Astrocyte (in vitro differentiated cells and primary cell): ENCODE measurements at regions not wholly inside any gene's neighbourhood (a gene's known extent, or its start where the extent isn't known, plus 50 kb on each side); places are given as distances from the start of the nearest gene placed in this dataset.
A peak's percentile ranks its signal among the peaks of the same experiment; 100 is the strongest.

Source experiments
- DNase-seq: peaks from one replicate; pipeline ENCODE4 v3.0.0-alpha.2; 2010; ENCODE audit warnings: low read depth
- FAIRE-seq: peaks from 2 replicates; lab custom pipeline; 2011; peaks lifted over from hg19 to GRCh38; lab: Jason Lieb, UNC
- H2AFZ ChIP-seq: 2 replicates; pipeline ENCODE4 v1.6.0; 2012; ENCODE audit warnings: low read depth, low read length, inconsistent platforms
- H3K27ac ChIP-seq: 2 replicates; pipeline ENCODE4 v1.5.1; 2011; ENCODE audit warnings: low read depth, low read length, inconsistent platforms
- H3K27me3 ChIP-seq: 2 replicates; pipeline ENCODE4 v1.6.0; 2011; ENCODE audit warnings: low read length, inconsistent platforms; ENCODE audit not compliant: insufficient read depth
- H3K36me3 ChIP-seq: 2 replicates; pipeline ENCODE4 v1.5.1; 2011; ENCODE audit warnings: low read length, inconsistent platforms; ENCODE audit not compliant: insufficient read depth
- H3K4me1 ChIP-seq: 2 replicates; pipeline ENCODE4 v1.5.1; 2011; ENCODE audit warnings: low read length, inconsistent platforms; ENCODE audit not compliant: insufficient read depth
- H3K4me2 ChIP-seq: 2 replicates; pipeline ENCODE4 v1.6.0; 2012; ENCODE audit warnings: low read length, inconsistent platforms
- H3K4me3 ChIP-seq: 2 replicates; pipeline ENCODE4 v1.5.1; 2011; ENCODE audit warnings: low read depth, mild to moderate bottlenecking, low read length, inconsistent platforms; ENCODE audit not compliant: insufficient read depth
- H3K79me2 ChIP-seq: 2 replicates; pipeline ENCODE4 v1.6.0; 2012; ENCODE audit warnings: mild to moderate bottlenecking, low read length, inconsistent platforms; ENCODE audit not compliant: insufficient read depth
- H3K9ac ChIP-seq: 2 replicates; pipeline ENCODE4 v1.6.0; 2012; ENCODE audit warnings: mild to moderate bottlenecking, low read length, inconsistent platforms
- H3K9me3 ChIP-seq: 2 replicates; pipeline ENCODE4 v1.5.1; 2012; ENCODE audit warnings: low read depth, mild to moderate bottlenecking, low read length, inconsistent platforms; ENCODE audit not compliant: insufficient read depth
- H4K20me1 ChIP-seq: 2 replicates; pipeline ENCODE4 v1.6.0; 2012; ENCODE audit warnings: low read length, inconsistent platforms; ENCODE audit not compliant: insufficient read depth
- H3K27ac Mint-ChIP-seq: one replicate; pipeline ENCODE4 v1.8.0; 2021; ENCODE audit warnings: mild to moderate bottlenecking, mixed read lengths; ENCODE audit not compliant: unreplicated experiment
- H3K27me3 Mint-ChIP-seq: one replicate; pipeline ENCODE4 v1.8.0; 2021; ENCODE audit warnings: low read depth, mixed read lengths; ENCODE audit not compliant: unreplicated experiment
- H3K36me3 Mint-ChIP-seq: one replicate; pipeline ENCODE4 v1.8.0; 2021; ENCODE audit warnings: low read depth, mixed read lengths; ENCODE audit not compliant: unreplicated experiment
- H3K4me1 Mint-ChIP-seq: one replicate; pipeline ENCODE4 v1.8.0; 2021; ENCODE audit warnings: low read depth, mixed read lengths; ENCODE audit not compliant: unreplicated experiment
- H3K4me3 Mint-ChIP-seq: one replicate; pipeline ENCODE4 v1.8.0; 2021; ENCODE audit warnings: mild to moderate bottlenecking, moderate library complexity, mixed read lengths; ENCODE audit not compliant: unreplicated experiment
- H3K9me3 Mint-ChIP-seq: one replicate; pipeline ENCODE4 v1.8.0; 2021; ENCODE audit warnings: mild to moderate bottlenecking, mixed read lengths; ENCODE audit not compliant: unreplicated experiment
- EZH2 ChIP-seq: IDR thresholded peaks from 2 replicates; pipeline ENCODE4 v1.6.1; 2012; ENCODE audit warnings: mild to moderate bottlenecking, low read length, inconsistent platforms; ENCODE audit not compliant: insufficient read depth
- TF ChIP-seq, protein P1 (sequence below): IDR thresholded peaks from 2 replicates; pipeline ENCODE4 v1.5.1; 2011; ENCODE audit warnings: low read depth, mild to moderate bottlenecking, inconsistent platforms, low read length, moderate library complexity; ENCODE audit not compliant: insufficient read depth

DNA sequence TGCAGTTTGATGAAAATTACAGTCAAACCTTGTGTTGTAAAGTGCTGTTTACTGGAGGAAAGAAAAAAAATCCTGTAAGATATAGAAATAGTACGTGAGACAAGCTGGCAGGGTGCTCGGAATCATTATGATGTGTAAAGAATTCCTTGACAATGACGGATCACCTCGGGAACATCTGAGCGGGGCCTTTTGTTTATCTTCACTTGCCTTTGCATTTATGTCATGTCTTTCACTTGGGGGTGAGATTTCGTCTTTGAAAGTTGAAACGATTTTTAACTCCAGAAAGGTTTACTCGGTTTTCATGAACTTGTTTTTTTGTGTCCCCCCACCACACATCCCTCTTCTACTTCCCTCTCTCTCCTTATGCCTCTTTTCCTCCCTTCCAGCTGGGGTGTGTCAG, 128.3 kb upstream of the VEPH1 start:
- Histone ChIP-seq H3K9me3 (no peaks in the 10 kb centered on the region), H3K9ac (no peak overlapping the region), H3K4me3 (no peak overlapping the region), H3K4me1 (no peaks in the 10 kb centered on the region), H3K36me3 (no peaks in the 10 kb centered on the region), H3K27me3 (peaks cover 3% of the 10 kb centered on the region), H3K4me2 (peak overlapping the region; percentile 40), H2AFZ (no peak overlapping the region), H3K27ac (no peak overlapping the region), H4K20me1 (no peaks in the 10 kb centered on the region), H3K79me2 (no peaks in the 10 kb centered on the region)
- FAIRE-seq, result no peak
- no peak overlapping the region for H3K4me3 Mint-ChIP-seq
- no peak overlapping the region for H3K27ac Mint-ChIP-seq
- DNase-seq, result no peak
- H3K4me1 Mint-ChIP-seq, result no peaks in the 10 kb centered on the region
- TF ChIP-seq EZH2, result no peak
- TF ChIP-seq, protein P1, sequence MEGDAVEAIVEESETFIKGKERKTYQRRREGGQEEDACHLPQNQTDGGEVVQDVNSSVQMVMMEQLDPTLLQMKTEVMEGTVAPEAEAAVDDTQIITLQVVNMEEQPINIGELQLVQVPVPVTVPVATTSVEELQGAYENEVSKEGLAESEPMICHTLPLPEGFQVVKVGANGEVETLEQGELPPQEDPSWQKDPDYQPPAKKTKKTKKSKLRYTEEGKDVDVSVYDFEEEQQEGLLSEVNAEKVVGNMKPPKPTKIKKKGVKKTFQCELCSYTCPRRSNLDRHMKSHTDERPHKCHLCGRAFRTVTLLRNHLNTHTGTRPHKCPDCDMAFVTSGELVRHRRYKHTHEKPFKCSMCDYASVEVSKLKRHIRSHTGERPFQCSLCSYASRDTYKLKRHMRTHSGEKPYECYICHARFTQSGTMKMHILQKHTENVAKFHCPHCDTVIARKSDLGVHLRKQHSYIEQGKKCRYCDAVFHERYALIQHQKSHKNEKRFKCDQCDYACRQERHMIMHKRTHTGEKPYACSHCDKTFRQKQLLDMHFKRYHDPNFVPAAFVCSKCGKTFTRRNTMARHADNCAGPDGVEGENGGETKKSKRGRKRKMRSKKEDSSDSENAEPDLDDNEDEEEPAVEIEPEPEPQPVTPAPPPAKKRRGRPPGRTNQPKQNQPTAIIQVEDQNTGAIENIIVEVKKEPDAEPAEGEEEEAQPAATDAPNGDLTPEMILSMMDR, result no peak
- H3K36me3 Mint-ChIP-seq, result no peaks in the 10 kb centered on the region
- no peaks in the 10 kb centered on the region for H3K9me3 Mint-ChIP-seq
- H3K27me3 Mint-ChIP-seq, result peaks cover 5% of the 10 kb centered on the region

DNA sequence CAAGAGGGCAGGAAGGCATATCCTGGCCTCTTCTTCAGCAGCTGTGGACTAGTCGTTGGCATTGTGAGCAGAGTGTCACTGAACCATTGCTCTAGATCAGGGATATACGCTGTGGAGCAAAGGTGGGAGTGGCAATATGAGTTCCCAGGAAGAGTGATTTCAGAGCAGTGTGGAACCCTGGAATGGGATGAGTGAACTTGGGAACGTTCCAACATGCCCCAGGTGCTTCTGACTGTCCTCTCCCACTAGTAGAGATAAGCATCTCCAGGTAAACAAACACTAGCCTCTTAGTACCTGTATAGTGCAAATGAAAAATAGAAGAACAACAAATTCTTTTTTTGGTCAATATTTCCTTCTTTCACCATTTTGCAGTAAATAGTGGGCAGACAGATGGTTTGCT, 123.6 kb upstream of the VEPH1 start:
- Mint-ChIP-seq H3K27me3 (peaks cover 10% of the 10 kb centered on the region), H3K36me3 (no peaks in the 10 kb centered on the region), H3K9me3 (no peaks in the 10 kb centered on the region), H3K4me1 (no peaks in the 10 kb centered on the region), H3K4me3 (no peak overlapping the region), H3K27ac (no peak overlapping the region)
- DNase-seq (no peak), FAIRE-seq (no peak)
- H2AFZ ChIP-seq, result no peak overlapping the region
- H3K36me3 ChIP-seq, result no peaks in the 10 kb centered on the region
- no peaks in the 10 kb centered on the region for H3K4me1 ChIP-seq
- H3K79me2 ChIP-seq, result no peaks in the 10 kb centered on the region
- no peaks in the 10 kb centered on the region for H3K27me3 ChIP-seq
- no peak overlapping the region for H3K4me3 ChIP-seq
- no peak overlapping the region for H3K27ac ChIP-seq
- no peaks in the 10 kb centered on the region for H4K20me1 ChIP-seq
- H3K9me3 ChIP-seq, result no peaks in the 10 kb centered on the region
- H3K4me2 ChIP-seq, result no peak overlapping the region
- H3K9ac ChIP-seq, result no peak overlapping the region
- no peak for TF ChIP-seq EZH2
- TF ChIP-seq, protein P1, result no peak

DNA sequence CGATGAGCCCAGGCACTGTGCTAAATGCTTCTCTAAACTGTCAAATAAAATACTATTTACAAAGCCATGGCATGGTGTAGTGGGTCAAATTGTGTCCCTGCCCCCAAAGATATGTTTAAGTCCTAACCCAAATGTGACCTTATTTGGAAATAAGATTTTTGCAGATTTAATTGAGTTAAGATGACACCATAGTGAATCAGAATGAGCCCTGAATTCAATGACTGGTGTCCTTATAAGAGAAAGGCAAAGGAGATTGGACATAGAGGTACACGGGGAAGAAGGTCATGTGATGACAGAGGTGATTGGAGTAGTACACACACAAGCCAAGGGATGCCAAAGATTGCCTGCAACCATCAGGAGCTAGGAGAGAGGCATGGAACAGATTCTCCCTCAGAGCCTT, 121.6 kb upstream of the VEPH1 start:
- no peak overlapping the region for H3K4me2 ChIP-seq
- no peak for DNase-seq
- Mint-ChIP-seq H3K36me3 (no peaks in the 10 kb centered on the region), H3K4me1 (no peaks in the 10 kb centered on the region), H3K4me3 (no peak overlapping the region), H3K27me3 (peaks cover 8% of the 10 kb centered on the region), H3K27ac (no peak overlapping the region), H3K9me3 (no peaks in the 10 kb centered on the region)
- H4K20me1 ChIP-seq, result no peaks in the 10 kb centered on the region
- H3K4me3 ChIP-seq, result no peak overlapping the region
- H3K27ac ChIP-seq, result no peak overlapping the region
- no peaks in the 10 kb centered on the region for H3K4me1 ChIP-seq
- no peaks in the 10 kb centered on the region for H3K36me3 ChIP-seq
- no peak for TF ChIP-seq EZH2
- TF ChIP-seq, protein P1, result no peak
- no peaks in the 10 kb centered on the region for H3K79me2 ChIP-seq
- no peak overlapping the region for H2AFZ ChIP-seq
- FAIRE-seq, result no peak
- no peaks in the 10 kb centered on the region for H3K27me3 ChIP-seq
- H3K9ac ChIP-seq, result no peak overlapping the region
- no peaks in the 10 kb centered on the region for H3K9me3 ChIP-seq
